Muscle of leg (tissue), 3 donors: ENCODE measurements at regions not wholly inside any gene's neighbourhood (a gene's known extent, or its start where the extent isn't known, plus 50 kb on each side); places are given as distances from the start of the nearest gene placed in this dataset.

Source experiments
- DNase-seq: peaks from one replicate; pipeline ENCODE4 v3.0.0; 2013
- H3K27ac ChIP-seq: one replicate; pipeline ENCODE4 v1.5.1; 2013; ENCODE audit warnings: mild to moderate bottlenecking, low read length, control low read depth
- H3K27me3 ChIP-seq: one replicate; pipeline ENCODE4 v1.6.1; 2013; ENCODE audit warnings: low read length; ENCODE audit not compliant: control insufficient read depth, insufficient read depth
- H3K36me3 ChIP-seq: one replicate; pipeline ENCODE4 v1.6.1; 2013; ENCODE audit warnings: low read length; ENCODE audit not compliant: control insufficient read depth, insufficient read depth
- H3K4me1 ChIP-seq: one replicate; pipeline ENCODE4 v1.6.1; 2013; ENCODE audit warnings: low read length; ENCODE audit not compliant: control insufficient read depth, insufficient read depth
- H3K4me3 ChIP-seq: one replicate; pipeline ENCODE4 v1.5.1; 2013; ENCODE audit warnings: low read length, control low read depth
- H3K9me3 ChIP-seq: replicated peaks from 2 replicates; pipeline ENCODE4 v1.6.1; 2013; ENCODE audit warnings: low read depth, low read length; ENCODE audit not compliant: control insufficient read depth
- WGBS: methylation state at CpG from one replicate; pipeline ENCODE4 v1.1.5; 2013; ENCODE audit warnings: missing lambda C conversion rate; ENCODE audit not compliant: insufficient coverage; 5-methylcytosine and 5-hydroxymethylcytosine counted together

DNA sequence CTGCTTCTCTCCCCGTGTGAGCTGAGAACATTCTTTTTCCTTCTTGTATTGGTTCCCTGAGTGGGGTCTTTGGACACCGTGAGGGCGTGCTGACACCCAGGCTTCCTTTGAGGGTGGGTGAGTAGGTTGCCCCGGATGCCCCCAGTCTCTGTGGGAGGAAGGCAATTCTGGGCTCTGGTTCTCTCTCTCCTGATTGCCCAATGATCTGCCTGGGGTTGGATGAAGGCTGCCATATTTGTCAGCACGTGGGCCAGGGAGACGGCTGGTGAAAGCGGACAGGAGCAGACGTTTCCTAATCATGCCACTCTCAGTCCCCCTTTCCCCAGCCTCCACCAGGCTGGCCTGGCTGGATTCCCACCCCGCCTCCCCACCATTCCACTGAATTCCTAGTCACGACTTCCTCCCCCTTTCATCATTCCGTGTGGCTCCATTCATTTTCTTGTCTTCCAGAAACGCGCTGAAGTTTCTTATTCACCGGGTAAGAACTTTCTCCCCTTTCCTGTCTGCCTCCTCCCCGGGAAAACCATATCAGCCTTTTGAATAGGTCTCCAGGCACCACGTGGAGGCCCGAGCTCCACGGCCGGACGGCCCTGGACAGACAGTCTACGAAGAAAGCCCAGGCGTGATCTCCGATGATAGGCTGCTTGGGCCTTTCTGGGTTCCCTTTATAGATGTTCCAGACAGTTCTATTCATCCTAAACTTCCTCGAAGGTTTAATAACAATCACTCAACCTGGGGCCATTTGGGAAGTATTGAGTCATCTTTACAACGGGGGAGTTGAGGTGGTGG, 98.7 kb upstream of the NPTX2 start:
- Histone ChIP-seq H3K9me3 (no peaks in the 10 kb centered on the region), H3K4me3 (no peak overlapping the region), H3K4me1 (no peaks in the 10 kb centered on the region), H3K36me3 (no peaks in the 10 kb centered on the region), H3K27me3 (no peaks in the 10 kb centered on the region), H3K27ac (no peak overlapping the region)
- no peak for DNase-seq
- WGBS: 79% methylated on average over 16 of the region's 25 CpGs

DNA sequence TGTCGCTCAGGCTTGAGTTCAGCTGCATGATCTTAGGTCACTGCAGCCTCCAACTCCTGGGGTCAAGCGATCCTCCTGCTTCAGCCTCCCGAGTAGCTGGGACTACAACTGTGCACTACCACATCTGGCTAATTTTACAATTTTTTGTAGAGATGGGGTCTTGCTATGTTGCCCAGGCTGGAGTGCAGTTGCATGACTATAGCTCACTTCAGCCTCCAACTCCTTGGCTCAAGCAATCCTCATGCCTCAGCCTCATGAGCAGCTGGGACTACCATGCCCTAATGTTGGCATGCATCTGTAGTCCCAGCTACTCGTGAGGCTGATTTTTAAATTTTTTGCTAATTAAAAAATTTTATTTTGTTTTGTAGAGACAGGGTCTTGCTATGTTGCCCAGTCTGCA, 101.9 kb upstream of the NPTX2 start:
- no peak for DNase-seq
- Histone ChIP-seq H3K36me3 (no peaks in the 10 kb centered on the region), H3K27me3 (peaks cover 2% of the 10 kb centered on the region), H3K4me1 (no peaks in the 10 kb centered on the region), H3K9me3 (no peaks in the 10 kb centered on the region), H3K4me3 (no peak overlapping the region), H3K27ac (no peak overlapping the region)
- 83% methylated on average over 1 of the region's 4 CpGs for WGBS

DNA sequence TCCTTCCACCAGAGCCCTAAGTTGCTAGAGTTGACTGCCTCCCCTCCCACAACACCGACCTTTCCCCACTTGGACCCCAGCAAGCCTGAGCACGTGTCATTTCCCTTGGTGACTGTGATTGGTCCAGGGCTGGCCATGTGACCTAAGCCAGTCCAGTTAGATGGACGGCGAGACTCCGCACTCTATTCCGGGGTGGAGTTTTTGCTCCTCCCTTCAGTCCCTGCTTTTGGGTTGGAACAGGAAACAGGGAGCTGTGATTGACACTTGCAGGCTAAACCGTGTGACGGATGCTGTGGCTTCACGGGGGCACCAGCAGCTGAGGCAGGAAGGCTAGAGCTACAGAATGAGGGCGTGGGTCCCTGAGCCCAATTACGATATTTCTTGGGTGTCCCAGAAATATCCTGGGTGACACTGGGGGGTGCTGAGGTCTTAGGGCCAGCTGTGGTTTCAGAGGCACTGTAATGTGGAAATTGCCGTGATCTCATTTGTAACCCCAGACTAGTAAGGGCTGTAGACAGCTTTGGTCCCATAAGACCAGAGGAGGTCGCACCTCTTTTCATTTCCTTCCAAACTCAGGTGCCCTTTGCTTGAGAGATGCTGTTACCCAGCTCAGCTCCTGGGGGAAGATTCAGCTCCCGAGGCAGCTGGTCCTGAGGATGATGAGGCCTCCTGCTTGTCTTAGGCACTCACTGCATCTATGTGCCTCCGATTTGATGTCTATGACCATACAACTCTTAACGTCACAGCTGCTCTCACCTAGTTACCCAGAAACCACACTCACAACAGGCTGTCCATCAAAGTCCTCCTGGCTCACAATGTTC, 102.7 kb upstream of the NPTX2 start:
- Histone ChIP-seq H3K27ac (no peak overlapping the region), H3K9me3 (no peaks in the 10 kb centered on the region), H3K4me3 (no peak overlapping the region), H3K4me1 (no peaks in the 10 kb centered on the region), H3K27me3 (peaks cover 2% of the 10 kb centered on the region), H3K36me3 (no peaks in the 10 kb centered on the region)
- DNase-seq: no peak
- whole genome bisulfite sequencing: 64% methylated on average over 15 of the region's 16 CpGs

DNA sequence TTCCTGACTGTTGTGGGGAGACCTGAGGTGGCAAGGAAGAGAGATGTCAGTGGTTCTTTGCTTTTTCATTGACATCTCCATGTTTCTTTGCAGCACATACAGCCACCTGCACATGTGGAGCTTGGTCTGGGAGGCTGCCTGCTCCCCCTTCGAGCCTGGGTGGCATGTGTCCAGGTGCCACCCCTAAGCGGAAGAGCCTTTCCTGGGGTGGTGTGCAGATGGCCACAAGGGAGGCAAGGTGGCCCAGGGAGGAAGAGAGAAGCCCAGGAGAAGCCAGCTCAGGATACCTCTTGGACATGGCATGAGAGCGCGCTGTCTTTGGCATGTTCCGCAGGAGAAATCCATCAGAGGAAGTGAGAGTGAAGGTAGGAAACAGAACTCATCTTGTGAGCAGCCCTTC, 105.9 kb upstream of the NPTX2 start:
- Histone ChIP-seq H3K9me3 (peaks cover 2% of the 10 kb centered on the region), H3K36me3 (no peaks in the 10 kb centered on the region), H3K4me1 (no peaks in the 10 kb centered on the region), H3K4me3 (no peak overlapping the region), H3K27me3 (peaks cover 2% of the 10 kb centered on the region), H3K27ac (no peak overlapping the region)
- DNase-seq: no peak
- WGBS: 88% methylated on average over 5 of the region's 5 CpGs

DNA sequence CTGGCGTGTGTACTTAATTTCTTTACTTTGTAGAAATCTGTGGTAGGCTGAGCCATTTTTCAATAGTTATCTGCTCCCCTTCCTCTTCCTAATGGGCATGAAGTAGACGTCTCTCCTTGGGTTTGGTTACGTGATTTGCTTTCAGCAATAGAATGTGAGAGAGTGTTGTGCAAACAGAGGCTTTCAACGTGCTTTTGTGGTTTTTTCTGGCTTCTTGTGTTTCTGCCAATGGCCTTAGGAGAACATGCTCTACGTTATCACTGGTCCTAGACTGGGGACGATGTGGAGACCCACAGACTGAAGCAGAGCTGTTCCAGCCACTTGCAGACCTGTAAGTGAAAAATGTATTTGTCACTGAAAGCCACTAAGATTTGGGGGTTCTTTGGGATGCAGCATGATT, 107.2 kb upstream of the NPTX2 start:
- Histone ChIP-seq H3K27me3 (peaks cover 4% of the 10 kb centered on the region), H3K4me1 (no peaks in the 10 kb centered on the region), H3K9me3 (peaks cover 2% of the 10 kb centered on the region), H3K4me3 (no peak overlapping the region), H3K27ac (no peak overlapping the region), H3K36me3 (no peaks in the 10 kb centered on the region)
- no peak for DNase-seq
- WGBS: 54% methylated on average over 3 of the region's 6 CpGs

DNA sequence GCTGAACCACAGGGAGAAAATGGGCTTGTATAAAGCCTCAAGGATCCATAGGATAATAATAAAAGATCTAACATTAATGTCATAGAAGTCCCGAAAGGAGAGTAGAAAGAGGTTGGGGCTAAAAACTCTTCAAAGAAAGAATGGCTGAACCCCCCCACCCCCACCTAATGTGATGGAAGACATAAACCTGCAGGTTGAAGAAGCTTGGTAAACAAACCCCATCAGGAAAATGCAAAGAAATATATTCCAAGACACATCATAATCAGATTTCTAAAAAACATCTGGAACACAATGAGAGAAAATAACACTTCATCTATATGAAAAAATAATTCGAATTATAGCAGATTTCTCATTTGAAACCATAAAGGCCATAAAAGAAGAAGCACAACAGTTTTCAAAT, 105.6 kb upstream of the BAIAP2L1 start:
- no peak overlapping the region for H3K27ac ChIP-seq
- H3K36me3 ChIP-seq: no peaks in the 10 kb centered on the region
- no peaks in the 10 kb centered on the region for H3K4me1 ChIP-seq
- WGBS: no CpG with 5 or more reads among the region's 2 CpGs
- H3K4me3 ChIP-seq: no peak overlapping the region
- no peak for DNase-seq
- H3K27me3 ChIP-seq: peaks cover 4% of the 10 kb centered on the region
- peaks cover 2% of the 10 kb centered on the region for H3K9me3 ChIP-seq

DNA sequence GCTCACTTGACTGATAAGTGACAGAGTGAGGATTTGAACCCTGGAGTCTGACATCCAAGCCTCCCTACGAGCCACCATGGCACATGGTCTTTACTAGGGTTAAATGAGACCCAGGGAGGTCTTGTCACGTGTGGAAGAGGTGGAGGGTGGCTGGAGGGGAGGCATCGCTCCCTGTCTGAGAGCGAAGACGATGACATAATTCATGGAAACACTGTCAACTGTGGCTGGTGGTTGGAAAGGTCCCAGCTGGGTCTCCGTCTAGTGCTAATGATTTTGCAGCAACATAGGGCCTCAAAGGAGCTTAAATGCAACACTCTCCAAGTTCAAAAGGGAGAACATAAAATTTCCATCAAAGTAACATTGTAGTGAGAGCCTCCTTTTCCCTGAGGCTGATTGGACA, 99.9 kb upstream of the BAIAP2L1 start:
- H3K36me3 ChIP-seq: no peaks in the 10 kb centered on the region
- peaks cover 9% of the 10 kb centered on the region for H3K9me3 ChIP-seq
- H3K4me3 ChIP-seq: no peak overlapping the region
- WGBS: 41% methylated on average over 6 of the region's 6 CpGs
- DNase-seq: no peak
- H3K27me3 ChIP-seq: peaks cover 2% of the 10 kb centered on the region
- H3K27ac ChIP-seq: no peak overlapping the region
- H3K4me1 ChIP-seq: no peaks in the 10 kb centered on the region

DNA sequence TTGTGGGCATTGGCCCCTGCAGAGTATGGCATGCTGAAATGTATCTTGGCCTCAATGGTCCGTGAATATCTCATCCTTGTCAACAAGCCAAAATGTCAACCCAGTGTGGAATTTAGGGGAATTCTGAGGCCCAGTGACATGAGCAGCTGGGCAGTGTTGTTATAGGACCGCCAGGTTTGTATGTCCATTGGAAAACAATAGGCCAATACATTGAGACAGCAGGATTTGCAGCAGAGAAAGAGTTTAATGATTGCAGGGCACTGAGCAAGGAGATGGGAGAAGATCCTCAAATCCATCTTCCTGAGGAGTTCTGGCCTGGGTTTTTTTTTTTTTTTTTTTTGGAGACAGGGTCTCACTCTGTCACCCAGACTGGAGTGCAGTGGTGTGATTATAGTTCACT, 95.7 kb upstream of the BAIAP2L1 start:
- Histone ChIP-seq H3K4me1 (peaks cover 2% of the 10 kb centered on the region), H3K27me3 (no peaks in the 10 kb centered on the region), H3K36me3 (no peaks in the 10 kb centered on the region), H3K9me3 (peaks cover 9% of the 10 kb centered on the region), H3K27ac (no peak overlapping the region), H3K4me3 (no peak overlapping the region)
- DNase-seq: no peak
- 71% methylated on average over 1 of the region's 2 CpGs for whole genome bisulfite sequencing

DNA sequence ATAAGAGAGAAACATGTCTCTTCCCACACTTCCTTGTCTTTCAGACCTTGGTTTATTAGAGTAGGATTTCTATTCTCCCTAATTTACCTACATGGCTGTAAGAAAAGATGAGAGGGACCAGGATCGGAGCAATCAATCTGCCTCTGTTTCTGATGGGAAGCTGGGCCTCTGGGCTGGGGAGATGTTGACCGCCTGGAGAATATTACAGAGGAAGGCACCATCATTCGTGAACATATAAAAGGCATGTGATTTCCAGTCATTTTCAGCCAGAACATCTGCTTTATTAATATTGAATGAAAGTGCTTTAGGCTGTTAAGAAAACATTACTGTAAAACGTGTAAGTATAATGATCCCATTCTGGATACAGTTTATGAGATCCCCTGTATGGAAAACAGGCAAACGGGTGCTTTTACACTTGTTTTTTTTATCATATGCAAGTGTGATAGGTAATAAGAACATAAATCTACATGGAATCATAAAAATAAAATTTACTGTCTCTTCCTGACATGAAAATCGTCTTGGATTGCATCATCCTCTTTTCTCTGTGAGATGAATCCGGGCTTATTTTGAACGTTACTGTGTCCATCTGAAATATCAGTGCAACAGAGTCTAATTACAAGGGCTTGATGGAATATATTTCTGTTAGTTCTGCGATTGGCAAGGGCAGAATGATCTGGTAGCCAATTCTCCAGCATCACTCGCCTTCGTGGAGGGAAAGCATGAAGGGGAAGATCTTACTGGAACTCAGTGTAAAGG, 94.5 kb upstream of the BAIAP2L1 start:
- H3K9me3 ChIP-seq: peaks cover 9% of the 10 kb centered on the region
- no peaks in the 10 kb centered on the region for H3K27me3 ChIP-seq
- no peak overlapping the region for H3K27ac ChIP-seq
- DNase-seq: no peak
- WGBS: 63% methylated on average over 5 of the region's 11 CpGs
- H3K36me3 ChIP-seq: no peaks in the 10 kb centered on the region
- no peak overlapping the region for H3K4me3 ChIP-seq
- peaks cover 2% of the 10 kb centered on the region for H3K4me1 ChIP-seq
